ENCODE measurements at regions not wholly inside any gene's neighbourhood (a gene's known extent, or its start where the extent isn't known, plus 50 kb on each side); places are given as distances from the start of the nearest gene placed in this dataset.

DNA sequence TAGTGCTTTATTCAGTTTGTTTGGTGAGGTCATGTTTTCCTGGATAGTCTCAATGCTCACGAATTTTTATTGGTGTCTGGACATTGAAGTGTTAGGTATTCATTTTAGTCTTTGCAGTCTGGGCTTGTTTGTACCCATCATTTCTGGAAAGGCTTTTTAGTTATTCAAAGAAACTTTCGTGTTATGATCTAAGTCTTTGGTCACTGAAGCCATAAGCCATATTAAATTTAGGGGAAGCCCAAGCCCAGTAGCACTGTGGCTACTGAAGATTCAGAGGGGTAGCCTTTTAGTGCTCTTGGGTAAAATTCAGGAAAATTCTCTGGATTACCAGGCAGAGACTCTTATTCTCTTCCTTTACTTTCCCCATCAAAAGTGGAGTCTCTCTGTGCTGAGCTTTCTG is 56.2 kb upstream of the PEX5L start:
- intact Hi-C loops (cut with DNase I; ENCODE audit: low total_unique reads), result no loop called here
- TF ChIP-seq POLR2A (IDR thresholded peaks at IDR 0.05) (no peak), POLR2AphosphoS5 (IDR thresholded peaks at IDR 0.05) (no peak)
- TF ChIP-seq, protein P1, sequence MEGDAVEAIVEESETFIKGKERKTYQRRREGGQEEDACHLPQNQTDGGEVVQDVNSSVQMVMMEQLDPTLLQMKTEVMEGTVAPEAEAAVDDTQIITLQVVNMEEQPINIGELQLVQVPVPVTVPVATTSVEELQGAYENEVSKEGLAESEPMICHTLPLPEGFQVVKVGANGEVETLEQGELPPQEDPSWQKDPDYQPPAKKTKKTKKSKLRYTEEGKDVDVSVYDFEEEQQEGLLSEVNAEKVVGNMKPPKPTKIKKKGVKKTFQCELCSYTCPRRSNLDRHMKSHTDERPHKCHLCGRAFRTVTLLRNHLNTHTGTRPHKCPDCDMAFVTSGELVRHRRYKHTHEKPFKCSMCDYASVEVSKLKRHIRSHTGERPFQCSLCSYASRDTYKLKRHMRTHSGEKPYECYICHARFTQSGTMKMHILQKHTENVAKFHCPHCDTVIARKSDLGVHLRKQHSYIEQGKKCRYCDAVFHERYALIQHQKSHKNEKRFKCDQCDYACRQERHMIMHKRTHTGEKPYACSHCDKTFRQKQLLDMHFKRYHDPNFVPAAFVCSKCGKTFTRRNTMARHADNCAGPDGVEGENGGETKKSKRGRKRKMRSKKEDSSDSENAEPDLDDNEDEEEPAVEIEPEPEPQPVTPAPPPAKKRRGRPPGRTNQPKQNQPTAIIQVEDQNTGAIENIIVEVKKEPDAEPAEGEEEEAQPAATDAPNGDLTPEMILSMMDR (IDR thresholded peaks at IDR 0.05 in 8 of 11, conservative IDR thresholded peaks at IDR 0.05 in 3 of 11), result no peak
- H3K4me1 ChIP-seq, result no peaks in the 10 kb centered on the region
- H3K27me3 ChIP-seq (replicated peaks in 1 of 7), result no peaks in the 10 kb centered on the region
- 45 to 56% (median 51%) methylated on average over 2 of the region's 2 CpGs for WGBS, 5 donors
- peaks cover 0 to 5% (median 0%) of the 10 kb centered on the region in 8 donors for H3K9me3 ChIP-seq
- no peak overlapping the region for H3K27ac ChIP-seq
- DNase-seq, result no peak
- no peak overlapping the region for H3K4me3 ChIP-seq
- H3K36me3 ChIP-seq, result no peaks in the 10 kb centered on the region

DNA sequence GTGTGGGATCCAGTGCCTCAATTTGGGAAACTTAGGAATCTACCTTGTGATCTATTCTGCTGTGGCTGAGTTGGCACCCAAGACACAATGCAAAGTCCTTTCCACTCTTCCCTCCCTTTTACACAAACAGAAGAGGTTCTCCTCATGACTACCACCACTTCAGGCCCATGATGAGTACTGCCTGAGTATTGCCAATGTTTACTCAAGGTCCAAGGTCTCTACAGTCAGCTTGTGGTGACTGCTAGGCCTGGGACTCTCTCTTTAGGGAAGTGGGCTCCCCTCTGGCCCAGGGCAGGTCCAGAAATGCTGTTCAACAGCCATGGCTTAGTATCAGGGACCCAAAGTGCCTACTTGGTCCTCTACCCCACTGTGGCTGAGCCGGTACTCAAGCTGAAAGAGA is 56.8 kb upstream of the PEX5L start:
- Histone ChIP-seq H3K36me3 (no peaks in the 10 kb centered on the region), H3K4me3 (no peak overlapping the region), H3K27me3 (replicated peaks in 1 of 7) (no peaks in the 10 kb centered on the region), H3K4me1 (no peaks in the 10 kb centered on the region), H3K9me3 (peaks cover 0 to 5% (median 0%) of the 10 kb centered on the region in 8 donors), H3K27ac (no peak overlapping the region)
- WGBS, 5 donors, result 89 to 100% (median 95%) methylated on average over 1 of the region's 1 CpG
- DNase-seq, result no peak
- TF ChIP-seq POLR2AphosphoS5 (IDR thresholded peaks at IDR 0.05), result no peak
- no peak for TF ChIP-seq POLR2A (IDR thresholded peaks at IDR 0.05)
- TF ChIP-seq, protein P1 (IDR thresholded peaks at IDR 0.05 in 8 of 11, conservative IDR thresholded peaks at IDR 0.05 in 3 of 11), result no peak
- intact Hi-C loops (cut with DNase I; ENCODE audit: low total_unique reads), result no loop called here

DNA sequence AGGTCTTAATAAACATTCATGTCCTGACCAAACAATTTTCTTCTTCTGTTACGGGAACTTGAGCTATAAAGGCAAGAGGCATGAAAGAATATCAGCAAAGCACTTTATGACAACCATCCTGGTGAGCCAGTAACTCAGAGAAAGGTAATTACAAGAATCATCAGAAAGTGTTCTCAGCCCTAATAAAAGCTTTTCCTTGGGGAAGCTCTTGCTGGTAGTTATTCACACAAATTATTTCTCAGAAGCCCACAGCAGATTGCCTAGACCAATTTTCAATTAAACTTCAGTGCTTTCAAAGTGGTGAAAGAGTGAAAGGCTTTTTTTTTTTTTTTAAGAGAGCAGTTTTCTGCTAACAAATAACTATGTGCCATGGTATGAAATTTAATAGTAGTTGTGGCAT is 60.9 kb upstream of the PEX5L start:
- 62 to 79% (median 71%) methylated on average over 1 of the region's 1 CpG for WGBS, 5 donors
- TF ChIP-seq POLR2A (IDR thresholded peaks at IDR 0.05) (no peak), POLR2AphosphoS5 (IDR thresholded peaks at IDR 0.05) (no peak)
- TF ChIP-seq, protein P1 (IDR thresholded peaks at IDR 0.05 in 8 of 11, conservative IDR thresholded peaks at IDR 0.05 in 3 of 11), result no peak
- Histone ChIP-seq H3K27me3 (replicated peaks in 1 of 7) (no peaks in the 10 kb centered on the region), H3K4me3 (no peak overlapping the region), H3K9me3 (peaks cover 0 to 5% (median 0%) of the 10 kb centered on the region in 8 donors), H3K27ac (no peak overlapping the region), H3K4me1 (no peaks in the 10 kb centered on the region), H3K36me3 (no peaks in the 10 kb centered on the region)
- no peak for DNase-seq
- intact Hi-C loops (cut with DNase I; ENCODE audit: low total_unique reads), result no loop called here

DNA sequence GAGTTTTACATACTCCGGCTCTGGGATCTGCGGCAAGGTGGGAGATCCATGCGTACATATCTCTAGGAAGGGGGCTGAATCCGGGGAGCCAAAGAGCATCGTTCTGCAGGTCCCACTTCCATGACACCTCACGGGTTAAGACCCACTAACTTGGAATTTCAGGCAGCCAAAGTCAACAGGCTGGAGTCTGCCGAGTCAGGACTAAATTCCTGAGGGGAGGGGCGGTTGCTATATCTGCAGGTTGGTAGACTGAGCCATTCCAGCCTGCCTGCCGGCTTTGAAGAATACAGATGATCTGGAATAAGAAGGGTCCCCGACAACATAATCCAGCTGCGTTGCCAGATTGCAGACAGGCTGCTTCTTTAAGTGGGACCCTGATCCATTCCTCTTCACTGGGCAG is 65.4 kb upstream of the PEX5L start:
- intact Hi-C loops (cut with DNase I; ENCODE audit: low total_unique reads), result no loop called here
- H3K4me3 ChIP-seq, result no peak overlapping the region
- no peak for DNase-seq
- no peak for TF ChIP-seq POLR2A (IDR thresholded peaks at IDR 0.05)
- TF ChIP-seq POLR2AphosphoS5 (IDR thresholded peaks at IDR 0.05), result no peak
- TF ChIP-seq, protein P1 (IDR thresholded peaks at IDR 0.05 in 8 of 11, conservative IDR thresholded peaks at IDR 0.05 in 3 of 11), result no peak
- H3K27me3 ChIP-seq (replicated peaks in 1 of 7), result no peaks in the 10 kb centered on the region
- WGBS, 5 donors, result 67 to 78% (median 72%) methylated on average over 11 of the region's 11 CpGs
- H3K36me3 ChIP-seq, result no peaks in the 10 kb centered on the region
- no peaks in the 10 kb centered on the region for H3K9me3 ChIP-seq
- H3K4me1 ChIP-seq, result no peaks in the 10 kb centered on the region
- no peak overlapping the region for H3K27ac ChIP-seq
